CD14-positive monocyte (primary cell): ENCODE measurements at regions not wholly inside any gene's neighbourhood (a gene's known extent, or its start where the extent isn't known, plus 50 kb on each side); places are given as distances from the start of the nearest gene placed in this dataset.

Experiments used
- DNase-seq, 3 donors: peaks; one replicate each; pipeline ENCODE4 v3.0.0-alpha.2; 2011 to 2022
- H2AFZ ChIP-seq: 2 replicates; pipeline ENCODE4 v1.6.0; 2012; ENCODE audit warnings: mild to moderate bottlenecking, low read depth, low read length, inconsistent platforms; ENCODE audit not compliant: insufficient read depth, poor library complexity, severe bottlenecking
- H3K27ac ChIP-seq, 2 donors: 1 replicate in 1 of 2; 2 replicates in 1 of 2; pipeline ENCODE4 v1.5.1; 2012 to 2013; ENCODE audit warnings: low read length in 2 of 2, control low read depth in 1 of 2, inconsistent platforms in 1 of 2, low read depth in 1 of 2, mild to moderate bottlenecking in 1 of 2
- H3K27me3 ChIP-seq, 2 donors: one replicate each; pipeline versions ENCODE4 v1.6.0 to v1.6.1; 2011 to 2013; ENCODE audit warnings: low read length in 2 of 2; ENCODE audit not compliant: control insufficient read depth in 2 of 2, insufficient read depth in 2 of 2
- H3K36me3 ChIP-seq, 2 donors: replicated peaks in 1 of 2; 1 replicate in 1 of 2; 2 replicates in 1 of 2; pipeline versions ENCODE4 v1.5.1 to v1.6.1; 2012 to 2013; ENCODE audit warnings: low read length in 2 of 2, control low read depth in 1 of 2, inconsistent platforms in 1 of 2, mild to moderate bottlenecking in 1 of 2; ENCODE audit not compliant: insufficient read depth in 2 of 2, control insufficient read depth in 1 of 2
- H3K4me1 ChIP-seq, 2 donors: 1 replicate in 1 of 2; 2 replicates in 1 of 2; pipeline versions ENCODE4 v1.5.1 to v1.6.1; 2012 to 2013; ENCODE audit warnings: low read length in 2 of 2, control low read depth in 1 of 2, inconsistent platforms in 1 of 2, mild to moderate bottlenecking in 1 of 2, moderate library complexity in 1 of 2; ENCODE audit not compliant: insufficient read depth in 2 of 2, control insufficient read depth in 1 of 2
- H3K4me2 ChIP-seq: replicated peaks from 2 replicates; pipeline ENCODE3; 2012; ENCODE audit warnings: low read length, moderate library complexity, mild to moderate bottlenecking; ENCODE audit not compliant: poor library complexity, severe bottlenecking; ENCODE audit errors: extremely low read depth
- H3K4me3 ChIP-seq, 3 experiments: fragments of 200-600 bp in 1 of 3; sonication (generic) in 1 of 3; replicated peaks in 1 of 3; 1 replicate in 2 of 3; 2 replicates in 1 of 3; pipeline ENCODE4 v1.5.1; 2011 to 2013; ENCODE audit warnings: low read length in 3 of 3, mild to moderate bottlenecking in 3 of 3, control low read depth in 2 of 3, low read depth in 2 of 3, inconsistent platforms in 1 of 3, moderate library complexity in 1 of 3
- H3K79me2 ChIP-seq: 2 replicates; pipeline ENCODE4 v1.6.0; 2012; ENCODE audit warnings: mild to moderate bottlenecking, control low read depth, inconsistent platforms, low read length, moderate library complexity; ENCODE audit not compliant: insufficient read depth
- H3K9ac ChIP-seq: 2 replicates; pipeline ENCODE4 v1.6.0; 2017; ENCODE audit warnings: low read length, mild to moderate bottlenecking; ENCODE audit not compliant: insufficient read depth, poor library complexity, severe bottlenecking
- H3K9me3 ChIP-seq, 2 donors: replicated peaks in 1 of 2; 1 replicate in 1 of 2; 2 replicates in 1 of 2; pipeline versions ENCODE4 v1.5.1 to v1.6.1; 2012 to 2013; ENCODE audit warnings: low read length in 2 of 2, control low read depth in 1 of 2; ENCODE audit not compliant: control insufficient read depth in 1 of 2, insufficient read depth in 1 of 2
- H4K20me1 ChIP-seq: 2 replicates; pipeline ENCODE4 v1.6.0; 2012; ENCODE audit warnings: mild to moderate bottlenecking, low read length, control low read depth, moderate library complexity; ENCODE audit not compliant: insufficient read depth
- H3K27ac Mint-ChIP-seq, 7 donors: one replicate each; pipeline ENCODE4 v1.8.0; 2020; ENCODE audit warnings: mild to moderate bottlenecking in 7 of 7, mixed read lengths in 7 of 7, moderate library complexity in 6 of 7, inconsistent platforms in 2 of 7
- H3K27me3 Mint-ChIP-seq, 3 donors: one replicate each; pipeline ENCODE4 v1.8.0; 2021 to 2022; ENCODE audit warnings: low read depth in 3 of 3, mild to moderate bottlenecking in 3 of 3, mixed read lengths in 3 of 3, moderate library complexity in 3 of 3, inconsistent platforms in 1 of 3
- H3K36me3 Mint-ChIP-seq, 2 donors: one replicate each; pipeline ENCODE4 v1.8.0; 2020; ENCODE audit warnings: mixed read lengths in 2 of 2, inconsistent platforms in 1 of 2, mild to moderate bottlenecking in 1 of 2
- H3K4me1 Mint-ChIP-seq: one replicate; pipeline ENCODE4 v1.8.0; 2020; ENCODE audit warnings: mild to moderate bottlenecking, mixed read lengths
- H3K4me3 Mint-ChIP-seq, 2 donors: one replicate each; pipeline ENCODE4 v1.8.0; 2020; ENCODE audit warnings: mild to moderate bottlenecking in 2 of 2, mixed read lengths in 2 of 2, moderate library complexity in 1 of 2
- H3K9me3 Mint-ChIP-seq, 7 donors: one replicate each; pipeline ENCODE4 v1.8.0; 2020 to 2022; ENCODE audit warnings: mixed read lengths in 7 of 7, mild to moderate bottlenecking in 6 of 7, moderate library complexity in 6 of 7, inconsistent platforms in 2 of 7
- CTCF ChIP-seq: fragments of 200-600 bp; IDR thresholded peaks from one replicate; pipeline ENCODE4 v1.8.0; 2022; ENCODE audit warnings: antibody characterized with exemption, mild to moderate bottlenecking
- WGBS: methylation state at CpG from one replicate; pipeline ENCODE4 v1.1.5; 2013; ENCODE audit warnings: missing lambda C conversion rate; ENCODE audit not compliant: insufficient coverage; 5-methylcytosine and 5-hydroxymethylcytosine counted together
- intact Hi-C, 2 donors: fragments of 100-400 bp; cut with micrococcal nuclease; formaldehyde crosslinking; loops; one replicate each; pipeline versions ENCODE4 v1.15.0 to v1.15.1; 2023

- intact Hi-C loops: no loop called here
Observed at GRCh38 chr16:59591480-59591879, 857.4 kb upstream of the GOT2 start.

GRCh38 chr16:59590845-59591244 is 856.7 kb upstream of the GOT2 start:
- no peak for TF ChIP-seq CTCF
- Histone ChIP-seq H3K9ac (no peak overlapping the region), H3K4me3 (no peak overlapping the region), H3K9me3 (no peaks in the 10 kb centered on the region), H3K36me3 (no peaks in the 10 kb centered on the region), H2AFZ (no peak overlapping the region), H4K20me1 (no peaks in the 10 kb centered on the region), H3K79me2 (no peaks in the 10 kb centered on the region), H3K4me2 (no peak overlapping the region), H3K4me1 (no peaks in the 10 kb centered on the region), H3K27ac (no peak overlapping the region), H3K27me3 (no peaks in the 10 kb centered on the region)
- DNase-seq: no peak
- WGBS: no CpG with 5 or more reads among the region's 4 CpGs
- Mint-ChIP-seq H3K4me3 (no peak overlapping the region), H3K27me3 (peaks cover 0 to 2% (median 2%) of the 10 kb centered on the region in 3 donors), H3K9me3 (peaks cover 0 to 4% (median 0%) of the 10 kb centered on the region in 7 donors), H3K36me3 (no peaks in the 10 kb centered on the region), H3K27ac (no peak overlapping the region), H3K4me1 (no peaks in the 10 kb centered on the region)
- intact Hi-C loops: no loop called here

More at GRCh38 chr16:59591480-59591879, 857.4 kb upstream of the GOT2 start:
- no peak overlapping the region for H3K4me2 ChIP-seq
- DNase-seq: no peak
- H3K27ac ChIP-seq: no peak overlapping the region
- Mint-ChIP-seq H3K27me3 (peaks cover 0 to 2% (median 2%) of the 10 kb centered on the region in 3 donors), H3K9me3 (peaks cover 0 to 4% (median 0%) of the 10 kb centered on the region in 7 donors), H3K4me1 (no peaks in the 10 kb centered on the region), H3K4me3 (no peak overlapping the region), H3K27ac (no peak overlapping the region), H3K36me3 (no peaks in the 10 kb centered on the region)
- TF ChIP-seq CTCF: no peak
- no peaks in the 10 kb centered on the region for H3K4me1 ChIP-seq
- no peaks in the 10 kb centered on the region for H3K36me3 ChIP-seq
- H2AFZ ChIP-seq: no peak overlapping the region
- H3K79me2 ChIP-seq: no peaks in the 10 kb centered on the region
- H4K20me1 ChIP-seq: no peaks in the 10 kb centered on the region
- no peaks in the 10 kb centered on the region for H3K27me3 ChIP-seq
- H3K4me3 ChIP-seq: no peak overlapping the region
- no peaks in the 10 kb centered on the region for H3K9me3 ChIP-seq
- WGBS: 80% methylated on average over 1 of the region's 1 CpG
- H3K9ac ChIP-seq: no peak overlapping the region
